Stimulated activated CD4-positive, alpha-beta T cell treated with anti-CD3 and anti-CD28 coated beads, Interleukin-12 subunit alpha, Interleukin-12 subunit beta, amount 100 ng/mL, for 4 hours (primary cell): ENCODE measurements at regions not wholly inside any gene's neighbourhood (a gene's known extent, or its start where the extent isn't known, plus 50 kb on each side); places are given as distances from the start of the nearest gene placed in this dataset.
"Not testable (repeated sequence)": the region's sequence is repeated elsewhere in the genome, so short reads cannot be mapped to it uniquely, and the experiment has no call there.

ENCODE experiments used
- DNase-seq: peaks from one replicate; pipeline ENCODE4 v3.0.0-alpha.2; 2020

GRCh38 chr6:113744861-113745260 lies 112.3 kb upstream of the MARCKS start:
- no peak for DNase-seq

GRCh38 chr6:113750151-113750855 lies 106.8 kb upstream of the MARCKS start:
- DNase-seq, result no peak

DNA sequence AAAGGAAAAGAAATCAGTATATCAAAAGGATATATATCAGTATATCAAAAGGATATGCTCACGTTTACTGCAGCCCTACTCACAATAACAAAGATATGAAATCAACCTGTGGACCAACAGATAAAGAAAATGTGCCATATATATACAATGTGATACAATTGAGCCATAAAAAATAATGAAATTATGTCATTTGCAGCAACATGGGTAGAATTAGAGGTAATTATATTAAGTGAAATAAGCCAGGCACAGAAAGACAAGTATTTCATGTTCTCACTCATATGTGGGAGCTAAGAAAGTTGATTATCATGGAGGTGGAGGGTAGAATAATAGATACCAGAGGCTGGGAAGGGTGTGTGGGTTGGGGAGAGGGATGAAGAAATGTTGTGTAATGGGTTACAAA lies 102.9 kb upstream of the MARCKS start:
- no peak for DNase-seq

DNA sequence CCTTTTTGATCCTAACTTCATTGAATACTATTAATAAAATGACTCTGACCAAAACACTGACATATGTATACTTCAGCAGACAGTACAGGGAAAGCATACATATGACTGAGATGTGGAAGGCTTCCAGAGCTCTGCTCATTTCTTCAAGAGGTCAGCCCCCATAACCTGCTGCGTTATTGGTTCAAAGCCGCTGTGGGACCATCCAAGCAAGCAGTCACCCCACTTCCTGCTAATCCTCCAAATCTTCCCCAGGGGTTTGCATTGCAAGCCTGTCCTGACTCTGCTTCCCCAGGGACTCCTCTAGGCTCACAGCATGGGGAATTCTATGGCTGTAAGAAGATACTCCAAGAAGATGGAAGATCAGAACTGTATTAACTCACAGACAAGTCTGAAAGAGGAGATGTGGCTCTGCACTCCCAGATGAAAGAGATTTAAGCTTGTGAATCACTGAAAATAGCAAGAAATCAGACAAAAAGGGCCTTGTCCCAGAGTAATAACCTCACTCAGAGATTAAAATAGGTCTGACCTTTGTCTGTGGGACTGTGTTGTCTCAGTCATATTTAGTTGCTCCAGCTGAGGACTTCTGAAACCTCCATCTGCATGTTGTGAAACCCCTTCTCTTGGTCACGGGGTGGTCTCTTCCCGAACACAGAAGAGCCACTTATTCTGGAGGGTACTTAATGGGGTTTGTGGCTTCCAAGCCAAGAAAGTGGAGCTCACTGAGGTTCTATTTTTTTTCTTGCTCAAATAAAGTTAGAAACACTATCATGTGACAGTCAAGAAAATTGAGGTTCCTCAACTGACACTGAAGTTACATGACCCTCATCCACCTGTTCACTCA lies 101.5 kb upstream of the MARCKS start:
- DNase-seq, result no peak

GRCh38 chr6:113756290-113756665 lies 100.9 kb upstream of the MARCKS start:
- DNase-seq, result no peak

- no peak for DNase-seq
Observed at GRCh38 chr6:113758214-113758613, 98.9 kb upstream of the MARCKS start.

DNA sequence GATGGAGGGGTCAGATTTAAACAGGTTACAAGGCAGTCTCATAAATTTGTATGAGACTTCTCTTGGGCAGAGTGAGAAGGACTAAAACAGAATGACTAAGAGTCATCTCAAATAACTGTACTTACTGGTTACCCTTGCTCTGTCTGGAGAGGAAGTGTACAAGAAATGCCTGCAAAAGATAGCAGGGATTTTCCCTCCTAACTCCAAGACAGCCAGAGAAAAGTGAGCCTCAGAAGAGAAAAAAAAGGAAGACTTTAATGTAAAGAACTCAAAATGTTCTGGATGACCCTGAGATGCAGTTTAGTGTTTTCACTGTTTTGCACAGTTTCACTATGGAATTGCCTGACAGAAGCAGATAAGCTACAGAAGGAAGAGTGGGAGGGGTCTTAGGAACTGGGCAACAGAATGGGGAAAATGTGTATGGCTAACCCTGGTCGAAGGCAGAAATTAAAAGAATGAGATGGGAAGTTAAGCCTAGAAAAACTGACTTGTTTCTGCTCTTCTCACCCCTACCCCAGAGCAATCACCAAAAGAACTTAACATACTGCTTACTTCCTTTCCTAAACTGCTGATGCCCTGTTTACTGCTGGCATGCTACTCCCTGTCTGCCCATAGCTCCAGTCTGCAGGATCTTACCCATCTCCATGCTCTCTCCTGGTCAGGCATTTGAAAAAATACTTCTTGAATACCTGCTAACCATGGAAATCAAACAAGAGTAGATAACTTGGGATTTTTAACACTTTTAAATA lies 98.1 kb upstream of the MARCKS start:
- DNase-seq, result no peak

- no peak for DNase-seq
Observed at GRCh38 chr6:113762641-113763040, 94.5 kb upstream of the MARCKS start.

DNA sequence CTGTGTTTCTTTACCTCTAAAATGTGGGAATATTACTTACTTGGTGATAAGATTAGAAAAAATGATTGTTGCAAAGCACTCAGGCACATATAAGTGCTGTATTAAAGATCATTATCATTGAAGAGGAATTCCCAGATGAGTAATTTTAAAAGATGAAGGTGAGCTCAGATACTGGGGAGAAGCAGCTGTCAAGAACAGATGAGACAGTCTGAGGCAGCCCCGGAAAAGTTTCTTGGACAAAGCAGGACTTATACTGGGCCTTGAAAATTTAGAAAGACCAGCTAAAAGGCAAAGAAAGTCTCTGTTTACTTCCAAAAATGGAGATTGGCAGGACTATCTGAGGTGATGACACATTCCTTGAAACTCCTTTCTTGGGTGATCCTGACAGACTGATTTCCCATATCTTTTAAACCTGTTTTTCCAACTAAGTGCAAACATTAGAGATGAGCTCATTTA lies 93.8 kb upstream of the MARCKS start:
- DNase-seq, result no peak

DNA sequence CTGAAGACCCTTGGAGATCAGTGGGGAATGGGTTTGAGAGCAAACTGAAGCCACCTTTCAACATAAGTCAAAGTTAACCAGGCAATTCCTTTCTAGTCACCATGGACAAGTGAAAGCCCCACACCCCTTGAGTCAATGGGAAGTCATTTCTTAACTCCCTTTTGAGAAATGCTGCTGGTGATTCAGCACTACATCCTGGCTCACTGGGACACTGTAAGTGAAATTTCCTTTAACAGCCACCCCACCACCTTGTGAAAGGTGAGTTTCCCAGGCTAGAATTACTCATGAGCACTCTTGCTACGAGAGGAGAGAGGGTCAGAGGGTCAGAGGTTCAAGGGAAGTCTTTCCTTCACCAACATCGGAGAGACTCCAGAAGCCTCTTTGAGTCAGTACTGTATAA lies 93.3 kb upstream of the MARCKS start:
- no peak for DNase-seq

- no peak for DNase-seq
Observed at GRCh38 chr6:113765909-113766308, 91.2 kb upstream of the MARCKS start.

- no peak for DNase-seq
Observed at GRCh38 chr6:113767985-113768384, 89.2 kb upstream of the MARCKS start.

GRCh38 chr6:113772961-113773360 lies 84.2 kb upstream of the MARCKS start:
- DNase-seq, result no peak

- DNase-seq, result no peak
Observed at GRCh38 chr6:113774127-113774825, 82.9 kb upstream of the MARCKS start.

DNA sequence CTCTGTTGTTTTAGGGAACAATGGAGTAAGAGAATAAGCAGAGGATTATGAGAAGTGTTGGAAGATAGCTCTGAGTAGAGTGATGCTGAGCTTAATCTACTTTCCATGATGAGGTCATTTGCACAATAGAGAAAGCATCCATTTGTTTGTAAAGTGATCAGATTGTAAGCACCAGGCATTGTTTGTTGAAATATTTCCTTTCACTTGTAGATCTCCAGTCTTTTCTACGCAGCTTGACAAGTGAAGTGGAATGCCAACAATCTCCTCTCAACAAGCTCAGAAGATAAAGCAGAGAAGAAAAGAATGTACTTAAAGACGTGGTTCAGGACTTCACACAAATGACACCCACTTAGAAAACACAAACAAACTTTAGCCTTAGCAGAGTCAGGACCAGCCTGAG lies 80.1 kb upstream of the MARCKS start:
- no peak for DNase-seq

- no peak for DNase-seq
Observed at GRCh38 chr6:113777601-113778000, 79.5 kb upstream of the MARCKS start.

DNA sequence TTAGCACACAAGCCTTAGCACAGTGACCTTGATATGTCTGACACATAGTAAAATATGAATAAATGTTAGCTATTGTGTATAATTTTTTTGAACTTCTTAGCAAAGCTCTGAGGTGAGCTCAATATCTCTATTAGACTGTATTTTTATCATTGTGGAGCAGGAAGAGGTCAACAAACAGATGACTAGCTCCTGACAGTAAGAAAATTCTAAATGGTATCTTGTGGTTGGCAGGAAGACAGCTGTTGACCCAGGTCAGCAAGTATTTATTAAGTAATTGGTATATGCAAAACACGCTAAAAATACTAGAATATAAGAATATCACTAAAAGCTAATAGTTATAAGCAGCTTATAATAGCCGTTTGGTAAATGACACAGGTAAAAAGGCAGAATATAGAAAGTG lies 77.5 kb upstream of the MARCKS start:
- DNase-seq, result no peak

GRCh38 chr6:113782636-113783035 lies 74.5 kb upstream of the MARCKS start:
- DNase-seq, result no peak

- no peak for DNase-seq
Observed at GRCh38 chr6:113786168-113786567, 71.0 kb upstream of the MARCKS start.

GRCh38 chr6:113788586-113788985 lies 68.6 kb upstream of the MARCKS start:
- DNase-seq, result no peak

GRCh38 chr6:113791225-113791624 lies 65.9 kb upstream of the MARCKS start:
- DNase-seq, result not testable (repeated sequence)

- not testable (repeated sequence) for DNase-seq
Observed at GRCh38 chr6:113795371-113795770, 61.8 kb upstream of the MARCKS start.

DNA sequence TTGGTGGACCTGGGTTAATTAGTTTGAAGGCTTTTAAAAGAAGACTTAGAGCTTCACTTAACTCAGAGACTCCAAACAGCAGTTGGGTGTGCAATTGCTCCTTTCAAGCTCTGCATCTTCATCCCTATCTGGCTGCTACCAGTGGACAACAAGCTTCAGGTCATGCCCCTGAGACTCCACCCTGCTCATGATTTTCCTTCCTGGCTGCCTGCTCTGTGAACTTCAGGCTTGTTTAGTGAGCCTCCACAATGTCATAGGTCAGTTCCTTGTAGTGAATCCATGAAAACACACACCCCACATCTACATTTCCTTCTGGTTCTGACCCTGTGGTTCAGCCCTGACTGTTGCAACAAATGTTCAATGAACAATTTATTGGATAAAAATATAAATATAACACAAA lies 61.1 kb upstream of the MARCKS start:
- DNase-seq, result no peak
